ENCODE measurements at regions not wholly inside any gene's neighbourhood (a gene's known extent, or its start where the extent isn't known, plus 50 kb on each side); places are given as distances from the start of the nearest gene placed in this dataset.

DNA sequence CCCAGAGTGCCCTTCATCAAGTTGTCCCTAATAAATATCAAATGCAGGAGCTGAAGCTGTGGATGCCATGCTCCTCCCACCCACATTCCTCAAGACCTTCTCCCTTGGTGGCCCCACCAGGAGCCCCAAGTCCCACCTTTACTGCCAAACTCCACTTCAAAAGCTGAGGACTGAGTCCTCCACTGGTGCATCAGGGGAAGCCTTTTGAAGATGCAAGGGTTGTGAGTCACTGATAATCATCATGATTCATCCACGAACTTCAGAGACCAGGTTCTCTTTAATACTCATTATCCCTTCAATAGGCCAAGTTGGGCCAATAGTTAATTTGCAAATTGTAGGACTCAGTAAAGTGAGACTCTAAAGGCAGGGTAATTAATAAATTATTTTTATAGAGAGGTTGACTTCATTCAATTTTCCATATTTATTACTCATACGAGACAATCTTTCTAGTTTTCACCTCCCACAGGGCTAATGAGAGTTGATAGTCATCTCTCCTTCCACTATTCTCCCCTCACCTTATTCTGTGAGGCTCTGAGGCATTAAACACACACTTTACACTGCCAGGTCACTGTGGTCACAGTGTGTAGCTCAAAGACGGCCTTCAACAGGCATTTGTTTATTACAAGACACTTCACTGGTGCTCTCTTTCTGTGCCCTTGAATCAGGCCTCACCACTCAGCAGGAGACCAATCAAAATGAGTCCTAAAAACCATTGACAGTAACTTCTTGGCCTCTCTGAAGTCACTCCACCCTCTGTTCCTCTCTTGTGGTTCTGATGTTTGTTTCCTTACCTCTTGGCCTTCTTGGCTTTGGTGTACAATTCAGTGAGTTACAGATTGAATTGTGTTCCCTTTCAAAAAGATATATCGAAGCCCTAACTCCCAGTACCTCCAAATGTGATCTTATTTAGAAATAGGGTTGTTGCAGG, 99.9 kb downstream of the TRIB2 start (continued):
- TF ChIP-seq STAT3 (IDR thresholded peaks at IDR 0.05; ENCODE audit: low read depth, low read length), result no peak

DNA sequence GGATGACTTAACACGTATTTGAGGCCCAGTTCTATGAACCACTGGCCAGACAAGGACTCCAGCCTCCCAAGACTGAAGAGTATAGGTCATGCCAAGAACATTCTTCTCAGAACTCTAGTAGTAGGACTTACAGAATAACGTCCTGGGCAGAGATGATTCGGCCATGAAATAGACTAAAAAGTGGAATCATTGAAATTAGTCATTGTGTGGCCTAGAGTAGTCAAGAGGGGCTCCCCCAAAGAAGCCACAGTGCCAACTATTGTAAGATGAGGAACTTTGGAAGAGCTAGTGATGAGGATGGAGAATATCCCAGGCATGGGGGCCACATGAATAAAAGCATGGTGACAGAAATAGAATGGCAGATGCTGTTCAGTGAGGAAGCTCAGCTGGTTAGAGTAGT, 101.1 kb downstream of the TRIB2 start:
- no peak overlapping the region for H3K4me2 ChIP-seq (ENCODE audit: control insufficient read depth, insufficient read depth)
- H3K4me1 ChIP-seq (ENCODE audit: control insufficient read depth, insufficient read depth, low read length), result no peaks in the 10 kb centered on the region
- H3K27me3 ChIP-seq (replicated peaks in 1 of 2; ENCODE audit: control insufficient read depth in 2 of 2, insufficient read depth in 2 of 2, low read length in 1 of 2), result no peaks in the 10 kb centered on the region
- ChIA-PET CTCF (no interaction called here), RAD21 (ENCODE audit: unreplicated experiment) (no interaction called here), POLR2A (no interaction called here), SMC1A (ENCODE audit: uncharacterized antibody, unreplicated experiment) (no interaction called here)
- FAIRE-seq, result no peak
- no TSS peak for BruUV-seq (replicated peaks)
- H3K79me2 ChIP-seq (ENCODE audit: control insufficient read depth, insufficient read depth, low read length), result no peaks in the 10 kb centered on the region
- H3K9ac ChIP-seq (ENCODE audit: control insufficient read depth, insufficient read depth, low read length), result no peak overlapping the region
- H4K20me1 ChIP-seq (ENCODE audit: control insufficient read depth, insufficient read depth), result no peaks in the 10 kb centered on the region
- 2% methylated on average over 3 of the region's 3 CpGs for WGBS (ENCODE audit: insufficient coverage, insufficient replicate concordance, low lambda C conversion rate, missing lambda C conversion rate)
- H3K27ac ChIP-seq (ENCODE audit: control insufficient read depth, insufficient read depth), result no peak overlapping the region
- H3K9me3 ChIP-seq (replicated peaks; ENCODE audit: control insufficient read depth, insufficient read depth, low read length), result no peaks in the 10 kb centered on the region; the same call in 2 of the 3 replicates
- no peak for ATAC-seq
- intact Hi-C loops (cut with micrococcal nuclease; ENCODE audit: unreplicated experiment), result no loop called here
- no peak overlapping the region for H2AFZ ChIP-seq (ENCODE audit: control insufficient read depth, low read depth, low read length)
- H3K4me3 ChIP-seq, result no peak overlapping the region
- in situ Hi-C loops (cut with MboI), result no loop called here
- TF ChIP-seq, protein P1, sequence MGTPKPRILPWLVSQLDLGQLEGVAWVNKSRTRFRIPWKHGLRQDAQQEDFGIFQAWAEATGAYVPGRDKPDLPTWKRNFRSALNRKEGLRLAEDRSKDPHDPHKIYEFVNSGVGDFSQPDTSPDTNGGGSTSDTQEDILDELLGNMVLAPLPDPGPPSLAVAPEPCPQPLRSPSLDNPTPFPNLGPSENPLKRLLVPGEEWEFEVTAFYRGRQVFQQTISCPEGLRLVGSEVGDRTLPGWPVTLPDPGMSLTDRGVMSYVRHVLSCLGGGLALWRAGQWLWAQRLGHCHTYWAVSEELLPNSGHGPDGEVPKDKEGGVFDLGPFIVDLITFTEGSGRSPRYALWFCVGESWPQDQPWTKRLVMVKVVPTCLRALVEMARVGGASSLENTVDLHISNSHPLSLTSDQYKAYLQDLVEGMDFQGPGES (IDR thresholded peaks at IDR 0.05), result no peak
- TF ChIP-seq CHD1 (IDR thresholded peaks at IDR 0.05; ENCODE audit: low read depth, low read length) (no peak), ZBED1 (IDR thresholded peaks at IDR 0.05; ENCODE audit: borderline replicate concordance) (no peak)
- TF ChIP-seq, protein P2, sequence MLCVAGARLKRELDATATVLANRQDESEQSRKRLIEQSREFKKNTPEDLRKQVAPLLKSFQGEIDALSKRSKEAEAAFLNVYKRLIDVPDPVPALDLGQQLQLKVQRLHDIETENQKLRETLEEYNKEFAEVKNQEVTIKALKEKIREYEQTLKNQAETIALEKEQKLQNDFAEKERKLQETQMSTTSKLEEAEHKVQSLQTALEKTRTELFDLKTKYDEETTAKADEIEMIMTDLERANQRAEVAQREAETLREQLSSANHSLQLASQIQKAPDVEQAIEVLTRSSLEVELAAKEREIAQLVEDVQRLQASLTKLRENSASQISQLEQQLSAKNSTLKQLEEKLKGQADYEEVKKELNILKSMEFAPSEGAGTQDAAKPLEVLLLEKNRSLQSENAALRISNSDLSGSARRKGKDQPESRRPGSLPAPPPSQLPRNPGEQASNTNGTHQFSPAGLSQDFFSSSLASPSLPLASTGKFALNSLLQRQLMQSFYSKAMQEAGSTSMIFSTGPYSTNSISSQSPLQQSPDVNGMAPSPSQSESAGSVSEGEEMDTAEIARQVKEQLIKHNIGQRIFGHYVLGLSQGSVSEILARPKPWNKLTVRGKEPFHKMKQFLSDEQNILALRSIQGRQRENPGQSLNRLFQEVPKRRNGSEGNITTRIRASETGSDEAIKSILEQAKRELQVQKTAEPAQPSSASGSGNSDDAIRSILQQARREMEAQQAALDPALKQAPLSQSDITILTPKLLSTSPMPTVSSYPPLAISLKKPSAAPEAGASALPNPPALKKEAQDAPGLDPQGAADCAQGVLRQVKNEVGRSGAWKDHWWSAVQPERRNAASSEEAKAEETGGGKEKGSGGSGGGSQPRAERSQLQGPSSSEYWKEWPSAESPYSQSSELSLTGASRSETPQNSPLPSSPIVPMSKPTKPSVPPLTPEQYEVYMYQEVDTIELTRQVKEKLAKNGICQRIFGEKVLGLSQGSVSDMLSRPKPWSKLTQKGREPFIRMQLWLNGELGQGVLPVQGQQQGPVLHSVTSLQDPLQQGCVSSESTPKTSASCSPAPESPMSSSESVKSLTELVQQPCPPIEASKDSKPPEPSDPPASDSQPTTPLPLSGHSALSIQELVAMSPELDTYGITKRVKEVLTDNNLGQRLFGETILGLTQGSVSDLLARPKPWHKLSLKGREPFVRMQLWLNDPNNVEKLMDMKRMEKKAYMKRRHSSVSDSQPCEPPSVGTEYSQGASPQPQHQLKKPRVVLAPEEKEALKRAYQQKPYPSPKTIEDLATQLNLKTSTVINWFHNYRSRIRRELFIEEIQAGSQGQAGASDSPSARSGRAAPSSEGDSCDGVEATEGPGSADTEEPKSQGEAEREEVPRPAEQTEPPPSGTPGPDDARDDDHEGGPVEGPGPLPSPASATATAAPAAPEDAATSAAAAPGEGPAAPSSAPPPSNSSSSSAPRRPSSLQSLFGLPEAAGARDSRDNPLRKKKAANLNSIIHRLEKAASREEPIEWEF (IDR thresholded peaks at IDR 0.05; ENCODE audit: insufficient replicate concordance, low read depth, low read length), result no peak
- no peak for DNase-seq (ENCODE audit: low read depth, low spot score)
- H3K36me3 ChIP-seq (ENCODE audit: control insufficient read depth in 2 of 2, insufficient read depth in 2 of 2, low read length in 1 of 2), result no peaks in the 10 kb centered on the region
